BJ (cell line): ENCODE measurements at regions not wholly inside any gene's neighbourhood (a gene's known extent, or its start where the extent isn't known, plus 50 kb on each side); places are given as distances from the start of the nearest gene placed in this dataset.

Experiments
- CTCF ChIA-PET: fragments of 350-600 bp; formaldehyde crosslinking; extraction: SDS; loops from one replicate; lab custom pipeline; 2021; ENCODE audit warnings: antibody characterized with exemption, inconsistent platforms; lab: Yijun Ruan, JAX
- POLR2A ChIA-PET: fragments of 300-600 bp; sonication (Branson Sonifier 250); formaldehyde crosslinking; extraction: SDS; loops from one replicate; lab custom pipeline; 2021; ENCODE audit warnings: antibody characterized with exemption; lab: Charles Lee
- DNase-seq: peaks from one replicate; pipeline ENCODE4 v3.0.0-alpha.2; 2011; ENCODE audit warnings: low read depth
- H3K27me3 ChIP-seq: 2 replicates; pipeline ENCODE4 v1.6.0; 2011; ENCODE audit warnings: low read length; ENCODE audit not compliant: control insufficient read depth, insufficient read depth
- H3K36me3 ChIP-seq: 2 replicates; pipeline ENCODE4 v1.5.1; 2011; ENCODE audit warnings: low read length; ENCODE audit not compliant: control insufficient read depth, insufficient read depth
- H3K4me3 ChIP-seq: 2 replicates; pipeline ENCODE4 v1.5.1; 2011; ENCODE audit warnings: low read depth, mild to moderate bottlenecking, control low read depth, low read length
- TF ChIP-seq, protein P1 (sequence below): IDR thresholded peaks from 2 replicates; pipeline ENCODE4 v1.5.1; 2011; ENCODE audit warnings: low read depth, mild to moderate bottlenecking, control low read depth, inconsistent platforms, low read length, moderate library complexity; ENCODE audit not compliant: insufficient read depth

- CTCF ChIA-PET = no interaction called here
- no peaks in the 10 kb centered on the region for H3K27me3 ChIP-seq
- no peak for DNase-seq
- TF ChIP-seq, protein P1, sequence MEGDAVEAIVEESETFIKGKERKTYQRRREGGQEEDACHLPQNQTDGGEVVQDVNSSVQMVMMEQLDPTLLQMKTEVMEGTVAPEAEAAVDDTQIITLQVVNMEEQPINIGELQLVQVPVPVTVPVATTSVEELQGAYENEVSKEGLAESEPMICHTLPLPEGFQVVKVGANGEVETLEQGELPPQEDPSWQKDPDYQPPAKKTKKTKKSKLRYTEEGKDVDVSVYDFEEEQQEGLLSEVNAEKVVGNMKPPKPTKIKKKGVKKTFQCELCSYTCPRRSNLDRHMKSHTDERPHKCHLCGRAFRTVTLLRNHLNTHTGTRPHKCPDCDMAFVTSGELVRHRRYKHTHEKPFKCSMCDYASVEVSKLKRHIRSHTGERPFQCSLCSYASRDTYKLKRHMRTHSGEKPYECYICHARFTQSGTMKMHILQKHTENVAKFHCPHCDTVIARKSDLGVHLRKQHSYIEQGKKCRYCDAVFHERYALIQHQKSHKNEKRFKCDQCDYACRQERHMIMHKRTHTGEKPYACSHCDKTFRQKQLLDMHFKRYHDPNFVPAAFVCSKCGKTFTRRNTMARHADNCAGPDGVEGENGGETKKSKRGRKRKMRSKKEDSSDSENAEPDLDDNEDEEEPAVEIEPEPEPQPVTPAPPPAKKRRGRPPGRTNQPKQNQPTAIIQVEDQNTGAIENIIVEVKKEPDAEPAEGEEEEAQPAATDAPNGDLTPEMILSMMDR = no peak
- H3K36me3 ChIP-seq = no peaks in the 10 kb centered on the region
- H3K4me3 ChIP-seq = no peak overlapping the region
- POLR2A ChIA-PET = no interaction called here
These were observed 338.0 kb downstream of the EN1 start for GRCh38 chr2:118509319-118510004.

DNA sequence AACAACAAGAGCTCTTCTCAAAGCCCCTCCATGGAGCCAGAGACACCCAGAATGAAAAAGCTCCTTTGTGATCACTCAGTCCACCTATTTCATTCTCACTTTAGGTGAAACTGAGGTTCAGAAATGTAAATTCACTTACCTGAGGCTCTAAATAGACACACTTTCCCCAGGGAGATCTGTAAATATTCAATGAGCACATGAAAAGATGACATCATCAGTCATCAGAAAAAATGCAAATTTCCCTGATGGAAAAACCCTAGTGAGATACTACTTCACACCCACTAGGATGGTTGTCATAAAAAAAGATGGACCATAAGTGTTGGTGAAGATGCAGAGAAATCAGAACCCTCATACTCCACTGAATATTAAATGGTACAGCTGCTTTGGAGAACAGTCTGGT lies 339.2 kb downstream of the EN1 start:
- no peaks in the 10 kb centered on the region for H3K27me3 ChIP-seq
- DNase-seq = no peak
- TF ChIP-seq, protein P1 = no peak
- CTCF ChIA-PET = no interaction called here
- POLR2A ChIA-PET = no interaction called here
- H3K36me3 ChIP-seq = no peaks in the 10 kb centered on the region
- no peak overlapping the region for H3K4me3 ChIP-seq

DNA sequence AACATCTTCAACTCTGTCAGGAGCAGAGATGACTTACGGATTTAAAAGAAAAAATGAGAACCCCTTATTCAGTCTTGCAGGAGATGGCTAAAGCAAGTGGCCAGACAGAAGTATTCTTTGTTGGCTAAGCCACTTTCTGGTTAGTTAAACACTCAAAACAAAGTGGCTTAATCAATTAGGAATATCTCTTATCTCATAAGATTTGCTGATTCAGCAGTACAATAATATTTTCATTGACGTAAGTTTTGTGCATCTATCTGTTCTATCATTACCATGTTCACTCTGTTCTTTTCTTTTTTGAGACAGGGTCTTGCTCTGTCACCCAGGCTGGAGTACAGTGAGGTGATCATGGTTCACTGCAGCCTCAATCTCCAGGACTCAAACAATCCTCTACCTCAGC lies 342.0 kb downstream of the EN1 start:
- no peaks in the 10 kb centered on the region for H3K27me3 ChIP-seq
- no peaks in the 10 kb centered on the region for H3K36me3 ChIP-seq
- ChIA-PET POLR2A (no interaction called here), CTCF (no interaction called here)
- TF ChIP-seq, protein P1 = no peak
- no peak overlapping the region for H3K4me3 ChIP-seq
- DNase-seq = no peak

DNA sequence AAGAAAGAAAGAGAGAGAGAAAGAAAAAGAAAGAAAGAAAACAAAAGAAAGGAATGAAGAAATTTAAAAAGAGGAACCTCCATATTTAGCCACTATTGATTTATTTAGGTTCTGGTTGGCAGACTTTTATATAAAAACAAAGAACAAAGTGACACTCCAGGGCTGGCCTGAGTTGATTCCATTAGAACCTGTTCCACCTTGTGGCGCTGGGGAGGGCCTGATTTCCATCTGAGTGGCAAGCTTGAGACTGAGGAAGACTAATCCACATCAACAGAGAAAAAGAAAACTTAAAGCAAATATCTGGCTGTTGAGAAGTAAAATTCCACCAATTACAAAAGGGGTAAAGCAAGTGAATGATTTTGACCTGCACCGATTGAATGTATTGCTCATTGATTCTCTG lies 345.3 kb downstream of the EN1 start:
- no peaks in the 10 kb centered on the region for H3K27me3 ChIP-seq
- TF ChIP-seq, protein P1 = no peak
- POLR2A ChIA-PET = no interaction called here
- DNase-seq = no peak
- no peak overlapping the region for H3K4me3 ChIP-seq
- CTCF ChIA-PET = no interaction called here
- H3K36me3 ChIP-seq = no peaks in the 10 kb centered on the region

GRCh38 chr2:118498943-118499342 lies 348.5 kb downstream of the EN1 start:
- Histone ChIP-seq H3K36me3 (no peaks in the 10 kb centered on the region), H3K27me3 (no peaks in the 10 kb centered on the region), H3K4me3 (no peak overlapping the region)
- ChIA-PET POLR2A (no interaction called here), CTCF (no interaction called here)
- TF ChIP-seq, protein P1 = no peak
- DNase-seq = no peak
